HG03097 (cell line): ENCODE measurements at regions not wholly inside any gene's neighbourhood (a gene's known extent, or its start where the extent isn't known, plus 50 kb on each side); places are given as distances from the start of the nearest gene placed in this dataset.

Experiments used
- ATAC-seq: cut with Tn5 transposase; IDR thresholded peaks from one replicate; pipeline ENCODE4 v1.9.1; 2021; ENCODE audit not compliant: unreplicated experiment, low FRiP score

DNA sequence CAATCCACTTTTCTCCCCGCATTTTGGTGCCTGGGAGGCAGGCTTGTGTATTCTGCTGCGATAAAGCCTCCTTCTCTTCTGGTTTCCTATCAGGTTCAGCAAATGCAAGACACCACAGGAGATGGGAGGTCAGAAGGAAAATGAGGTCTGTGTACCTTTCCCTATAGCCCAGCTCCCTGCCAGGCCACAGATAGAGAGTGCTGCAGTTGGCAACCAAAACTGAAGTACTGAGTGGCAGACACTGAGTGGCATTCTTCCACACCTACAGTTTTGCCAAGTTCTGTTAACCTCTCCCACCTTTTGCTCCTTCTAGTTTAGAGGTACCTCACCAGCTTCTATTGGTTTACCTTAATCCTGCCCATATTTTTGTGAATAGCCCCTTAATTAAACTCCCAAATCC, 948.4 kb downstream of the SORCS1 start:
- ATAC-seq, result no peak

DNA sequence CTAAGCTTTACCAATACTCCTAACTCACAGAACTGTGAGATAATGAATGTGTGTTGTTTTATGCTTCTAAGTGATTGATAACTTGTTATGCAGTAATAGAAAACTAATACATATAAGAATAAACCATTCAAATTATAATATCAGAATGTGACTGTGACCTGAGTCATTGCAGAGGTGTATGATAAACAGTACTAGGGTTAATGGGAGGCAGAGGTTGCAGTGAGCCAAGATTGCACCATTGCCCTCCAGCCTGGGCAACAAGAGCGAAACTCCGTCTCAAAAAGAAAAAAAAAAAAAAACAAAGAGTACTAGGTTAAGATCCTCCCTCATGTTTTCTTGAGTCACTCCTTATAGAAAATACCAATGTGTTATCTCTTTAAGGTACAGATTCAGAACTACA, 950.3 kb downstream of the SORCS1 start:
- no peak for ATAC-seq

DNA sequence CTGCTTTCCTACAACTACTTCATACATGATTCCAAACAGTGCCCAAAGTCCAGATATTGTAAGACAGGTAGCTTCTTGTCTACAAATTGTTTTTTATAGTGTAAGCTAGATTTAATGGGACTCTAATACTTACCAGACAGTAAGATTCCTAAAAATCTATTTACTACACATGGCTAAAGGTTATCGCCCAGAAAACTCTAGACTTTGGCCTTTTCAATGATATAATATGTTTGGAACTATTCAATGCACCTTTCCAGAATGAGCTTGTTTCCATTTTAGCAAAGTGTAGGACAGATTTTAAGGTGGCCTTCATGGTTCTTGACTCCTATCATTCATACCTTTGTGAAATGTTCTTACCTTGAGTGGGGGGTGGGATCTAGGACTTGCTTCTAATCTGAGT, 951.0 kb downstream of the SORCS1 start:
- no peak for ATAC-seq

DNA sequence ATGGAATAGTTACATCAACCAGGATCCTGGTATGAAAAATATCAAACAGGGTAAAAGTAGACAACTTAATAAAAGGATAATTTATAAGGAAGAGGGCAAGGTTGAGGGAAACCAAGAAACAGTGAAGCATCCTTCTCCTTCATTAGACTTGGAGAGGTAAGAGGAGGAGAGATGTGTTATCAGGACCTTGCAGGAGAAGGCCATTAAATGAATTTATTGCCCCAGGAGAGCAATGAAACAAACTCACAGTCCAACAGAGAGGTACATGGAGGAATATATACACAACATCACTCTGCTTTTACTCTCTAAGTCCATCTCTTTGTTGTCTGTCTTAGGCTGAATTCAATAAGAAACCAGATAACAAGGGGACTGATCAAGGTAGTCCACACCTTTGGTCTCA, 966.2 kb downstream of the SORCS1 start:
- no peak for ATAC-seq

DNA sequence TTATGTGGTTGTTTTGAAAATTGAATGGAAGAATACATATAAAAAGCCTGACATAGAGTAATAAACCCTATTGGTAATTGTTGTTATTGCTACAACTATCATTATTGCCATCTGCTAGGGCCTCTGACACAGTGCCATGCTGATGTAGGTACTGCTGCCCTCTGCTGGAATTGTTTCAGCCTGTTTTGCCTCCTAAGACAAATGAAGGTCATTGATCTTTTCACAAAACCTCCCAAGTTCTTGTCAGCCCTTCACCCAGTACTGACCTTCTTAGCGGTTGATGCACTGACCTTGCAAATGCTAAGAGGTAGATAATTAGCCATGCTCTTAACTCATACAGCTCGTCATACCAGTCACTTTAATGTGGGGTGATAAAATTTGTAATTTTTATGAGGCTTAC, 975.2 kb downstream of the SORCS1 start:
- ATAC-seq, result no peak

DNA sequence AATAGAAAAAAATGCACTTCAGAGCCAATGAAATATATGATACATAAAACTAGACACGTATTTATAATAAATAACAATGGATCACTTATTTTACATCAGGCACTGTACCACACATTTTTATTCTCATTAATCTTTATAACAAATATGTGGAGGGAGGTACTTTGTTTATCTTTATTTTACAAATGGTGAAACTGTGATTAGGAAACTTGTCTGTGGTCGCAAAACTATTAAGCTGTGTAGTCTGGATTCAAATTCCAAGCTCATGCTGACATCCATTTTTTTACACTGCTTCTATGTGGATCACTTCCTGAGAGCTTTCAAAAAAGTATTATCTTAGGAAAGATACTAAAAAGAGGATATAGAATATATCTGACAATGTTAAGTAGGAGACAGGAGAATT, 978.6 kb downstream of the SORCS1 start:
- no peak for ATAC-seq

DNA sequence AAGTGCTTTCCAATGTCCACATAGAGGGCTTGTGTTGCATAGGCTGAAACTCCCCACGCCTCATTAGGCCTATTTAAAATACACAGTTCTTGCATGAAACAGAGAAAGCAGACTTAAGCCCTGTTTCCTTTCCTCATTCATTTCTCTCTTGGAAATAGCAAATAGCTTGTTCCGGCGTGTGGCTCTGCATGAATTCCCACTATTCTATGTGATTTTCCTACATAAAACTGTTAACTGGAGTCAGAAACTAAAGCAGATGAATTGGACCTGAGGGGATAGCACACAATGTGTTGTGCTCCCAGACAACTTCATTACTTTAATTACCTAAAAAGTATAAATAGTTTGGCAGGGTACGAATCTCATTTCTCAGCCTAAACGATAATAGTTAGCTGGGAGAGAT, 981.5 kb downstream of the SORCS1 start:
- no peak for ATAC-seq

DNA sequence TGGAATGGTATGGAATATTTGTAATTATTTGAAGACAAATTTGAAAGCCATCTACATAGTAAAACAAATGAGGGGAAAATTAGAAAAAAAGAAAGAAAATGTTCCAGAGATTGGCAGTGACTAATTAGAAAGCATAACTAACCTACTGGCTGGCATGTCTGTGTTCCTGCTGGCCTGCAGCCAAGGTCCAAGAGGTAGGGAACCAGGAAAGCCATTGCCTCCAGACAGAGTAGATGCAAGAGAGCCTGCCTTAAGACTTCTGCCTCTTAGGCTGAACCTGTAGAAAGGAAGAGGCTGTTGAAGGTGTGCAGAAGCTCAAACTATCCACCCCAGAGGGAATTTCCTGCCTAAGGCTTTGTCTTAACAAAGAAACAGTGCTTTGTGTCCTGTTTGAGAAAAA, 982.0 kb downstream of the SORCS1 start:
- no peak for ATAC-seq

DNA sequence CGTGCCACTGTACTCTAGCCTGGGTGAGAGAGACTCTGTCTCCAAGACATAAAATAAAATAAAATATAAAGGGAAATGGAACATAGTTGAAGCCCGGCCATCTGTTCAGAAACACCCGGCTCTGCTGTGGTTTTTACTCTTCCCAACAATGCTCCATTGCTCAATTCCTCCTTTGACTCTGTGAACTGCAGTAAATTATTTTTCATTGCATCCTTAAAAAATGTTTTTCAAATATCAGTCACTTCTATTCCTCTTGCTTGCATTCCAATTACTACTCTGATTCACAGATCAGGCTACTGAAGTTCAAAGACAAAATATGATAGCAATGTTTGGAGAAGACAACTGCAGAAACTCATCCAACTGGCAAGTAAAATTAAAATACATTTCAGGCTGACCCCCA, 983.0 kb downstream of the SORCS1 start:
- ATAC-seq, result no peak

DNA sequence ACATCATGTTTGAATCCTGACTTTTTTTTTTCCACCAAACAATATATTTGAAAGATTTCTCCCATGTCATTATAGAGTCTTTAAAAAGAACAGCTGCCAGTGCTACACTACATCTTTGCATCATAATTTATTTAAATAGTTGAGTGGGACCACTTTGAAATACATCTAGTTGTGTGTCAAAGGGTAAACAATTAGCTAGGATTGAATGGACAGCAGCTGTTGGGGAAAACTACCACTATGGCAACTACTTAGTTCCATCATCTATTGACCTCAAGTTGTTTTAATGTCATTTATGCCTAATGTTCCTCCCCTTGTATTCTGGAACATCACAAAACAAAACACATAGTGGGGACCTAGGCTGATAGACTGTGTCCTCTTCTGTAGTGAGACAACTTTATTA, 985.1 kb downstream of the SORCS1 start:
- ATAC-seq, result no peak

DNA sequence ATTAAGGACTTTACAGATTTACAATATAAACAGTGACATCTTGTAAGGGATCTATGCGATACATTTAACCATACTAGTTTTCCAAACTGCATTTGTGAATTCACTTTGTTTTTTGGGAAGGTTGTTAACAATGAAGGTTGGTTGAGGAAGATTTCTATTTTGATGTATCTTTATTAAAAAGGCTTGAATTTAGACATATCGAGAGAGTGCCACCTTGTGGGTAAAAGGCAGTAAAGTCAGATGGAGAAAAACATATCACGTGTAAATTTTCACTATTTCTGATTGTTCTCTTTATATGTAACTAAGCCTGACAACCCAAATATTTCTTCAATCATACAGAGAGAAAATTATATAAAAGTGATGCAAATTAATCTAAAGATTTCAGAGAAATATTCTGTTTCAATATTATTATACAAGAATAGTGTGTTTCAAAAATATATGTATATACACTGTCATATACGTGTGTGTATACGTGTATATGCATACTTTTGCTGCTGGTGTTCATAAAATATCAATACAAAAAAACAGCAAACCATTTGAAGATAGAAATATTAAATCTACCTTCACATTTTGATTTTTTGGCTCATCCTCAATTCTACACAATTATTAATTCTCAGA, 988.6 kb downstream of the SORCS1 start:
- no peak for ATAC-seq

DNA sequence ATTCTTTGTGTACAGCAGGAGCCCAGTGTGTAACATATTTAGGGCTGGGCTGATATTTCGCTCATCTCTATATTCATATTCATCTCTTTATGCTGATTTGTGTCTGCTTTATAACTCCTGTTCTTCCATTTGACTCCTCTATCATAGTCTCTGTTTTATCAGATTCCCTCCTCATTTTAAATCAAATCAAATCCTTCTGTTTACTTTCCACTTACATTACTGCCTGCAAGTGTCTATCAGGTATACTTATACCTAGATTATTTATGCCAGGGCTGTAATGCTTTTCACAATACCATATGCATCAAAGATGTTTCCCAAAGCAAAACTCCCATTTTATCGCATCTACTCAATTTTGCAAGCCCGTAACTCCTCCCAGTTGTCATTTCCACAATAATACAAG, 990.7 kb downstream of the SORCS1 start:
- ATAC-seq, result no peak

DNA sequence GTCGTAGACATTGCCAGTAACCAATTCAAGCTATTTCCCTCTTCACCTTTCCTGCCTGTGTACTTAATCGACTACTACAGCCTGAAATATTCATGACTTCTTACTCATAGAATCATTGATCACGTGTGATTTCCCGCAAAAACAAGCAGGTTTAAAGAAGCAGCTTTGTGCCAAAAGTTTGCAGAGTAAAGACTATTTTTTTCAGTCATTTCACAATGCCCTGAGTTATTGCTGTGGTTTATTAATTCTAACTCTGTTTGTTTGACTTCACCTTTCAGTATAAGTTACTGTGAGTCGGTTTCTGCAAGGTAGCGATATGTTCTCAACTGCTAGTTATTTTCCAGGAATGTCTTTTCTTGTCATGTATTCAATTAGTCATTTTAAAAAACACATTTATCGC, 995.3 kb downstream of the SORCS1 start:
- ATAC-seq, result no peak

DNA sequence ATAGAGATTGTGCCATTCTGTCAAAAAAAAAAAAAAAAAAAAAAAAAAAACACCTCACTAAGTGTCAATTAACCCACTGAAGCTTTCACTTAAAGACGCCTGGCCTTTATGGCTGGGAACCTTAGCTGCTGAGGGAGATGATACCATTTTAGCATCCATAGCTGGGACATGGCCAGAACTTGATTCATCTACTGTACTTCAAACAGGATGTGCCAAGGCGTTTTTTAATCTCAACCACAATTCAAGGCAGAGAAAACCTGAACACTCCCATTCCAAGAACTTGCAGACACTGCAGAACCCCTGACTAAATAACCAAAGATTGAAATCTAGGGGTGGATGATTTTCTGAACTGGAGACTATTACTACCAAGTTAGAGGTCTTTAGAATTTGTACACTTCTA, 996.6 kb downstream of the SORCS1 start:
- no peak for ATAC-seq

DNA sequence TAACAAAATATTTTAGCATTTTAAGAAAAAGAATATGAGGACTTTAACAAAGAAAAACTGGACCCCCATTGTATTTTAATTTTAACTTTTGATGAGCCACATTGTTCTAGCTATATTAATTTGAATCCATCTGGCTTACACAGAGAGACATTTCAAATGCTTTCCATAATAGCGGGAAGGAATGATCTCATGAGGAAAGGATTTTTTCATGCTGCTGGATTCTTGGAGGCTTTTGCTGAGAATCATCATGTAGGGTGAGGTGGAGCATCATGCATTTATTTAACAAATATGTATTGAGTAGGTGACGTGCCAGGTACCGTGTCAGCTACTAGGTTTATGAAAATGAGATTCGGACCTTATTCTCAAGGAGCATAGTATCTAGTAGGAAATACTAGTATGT, 1006.3 kb downstream of the SORCS1 start:
- ATAC-seq, result no peak

DNA sequence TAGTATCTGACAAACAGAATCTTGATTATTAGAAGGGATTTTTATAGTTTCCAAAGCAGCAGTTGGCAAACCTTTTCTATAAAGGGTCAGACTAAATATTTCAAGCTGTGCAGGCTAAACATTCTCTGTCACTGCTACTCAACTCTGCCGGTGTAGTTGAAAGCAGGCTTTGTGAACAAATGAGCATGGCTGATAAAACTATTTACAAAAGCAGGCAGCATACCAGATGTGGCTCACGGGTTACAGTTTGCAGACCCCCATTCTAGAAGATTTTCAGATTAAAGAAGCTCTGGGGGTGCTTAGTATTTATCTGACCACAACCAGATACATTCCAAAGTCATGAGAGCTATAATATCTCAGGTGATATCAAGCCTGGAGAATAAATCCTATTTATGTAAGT, 1017.5 kb downstream of the SORCS1 start:
- no peak for ATAC-seq

DNA sequence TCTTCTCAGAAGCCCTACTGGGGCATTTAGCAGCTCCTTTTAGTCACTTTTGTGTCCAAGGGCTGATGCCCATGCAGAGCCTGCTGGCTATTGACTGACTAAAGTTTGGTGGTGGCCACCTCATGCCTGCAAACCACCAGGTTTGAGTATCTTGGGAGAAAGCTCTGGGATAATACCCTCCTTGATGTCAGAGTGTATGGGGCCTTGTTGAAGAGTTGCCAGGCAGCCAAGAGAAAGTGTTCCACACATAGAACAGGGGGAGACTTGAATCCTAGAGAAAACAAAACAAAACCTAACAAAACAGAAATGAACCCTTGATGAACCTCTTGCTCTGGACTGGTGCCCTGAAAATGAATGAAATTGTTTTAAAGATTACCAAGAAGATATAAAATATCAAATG, 1024.6 kb downstream of the SORCS1 start:
- no peak for ATAC-seq

DNA sequence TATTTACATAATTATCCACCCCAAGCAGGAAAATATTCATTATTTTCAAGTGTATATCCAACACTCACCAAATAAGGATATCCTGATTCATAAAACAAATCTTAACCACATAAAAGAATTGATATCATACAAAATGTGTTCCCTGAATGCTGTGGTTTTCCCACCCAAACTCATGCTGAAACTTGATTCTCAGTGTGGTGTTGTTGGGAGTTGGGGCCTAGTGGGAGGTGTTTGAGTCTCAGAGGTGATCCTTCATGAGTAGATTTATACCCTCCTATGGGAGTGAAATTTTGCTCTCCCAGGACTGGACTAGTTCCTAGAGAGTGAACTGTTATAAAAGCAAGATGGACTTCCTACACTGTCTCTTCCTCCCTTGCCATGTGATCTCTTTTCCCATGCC, 1028.3 kb downstream of the SORCS1 start:
- ATAC-seq, result no peak

DNA sequence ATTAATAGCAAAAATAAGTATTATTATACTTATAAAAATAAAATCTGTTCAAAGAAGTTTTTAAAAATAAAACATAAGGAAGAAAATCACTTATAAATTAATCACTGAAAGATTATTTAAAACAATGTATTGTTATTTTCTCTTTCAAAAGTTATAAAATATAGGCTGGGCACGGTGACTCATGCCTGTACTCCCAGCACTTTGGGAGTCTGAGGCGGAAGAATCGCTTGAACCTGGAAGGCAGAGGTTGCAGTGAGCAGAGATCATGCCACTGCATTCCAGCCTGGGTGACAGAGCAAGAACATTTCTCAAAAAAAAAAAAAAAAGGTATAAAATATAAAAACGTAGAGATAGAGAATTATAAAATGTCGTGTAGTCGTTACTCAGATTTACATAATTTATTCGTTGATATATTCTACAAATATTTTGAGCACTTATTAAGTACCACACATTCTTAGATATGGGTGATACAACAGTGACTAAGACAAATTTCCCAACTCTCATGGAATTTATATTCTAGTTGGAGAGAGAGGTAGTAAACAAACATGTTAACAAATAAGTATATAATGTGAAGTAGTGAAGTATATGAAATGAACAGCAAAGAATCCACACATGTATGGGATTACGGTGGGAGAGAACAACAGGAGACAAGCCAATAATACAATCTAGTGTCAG, 1030.0 kb downstream of the SORCS1 start:
- no peak for ATAC-seq

DNA sequence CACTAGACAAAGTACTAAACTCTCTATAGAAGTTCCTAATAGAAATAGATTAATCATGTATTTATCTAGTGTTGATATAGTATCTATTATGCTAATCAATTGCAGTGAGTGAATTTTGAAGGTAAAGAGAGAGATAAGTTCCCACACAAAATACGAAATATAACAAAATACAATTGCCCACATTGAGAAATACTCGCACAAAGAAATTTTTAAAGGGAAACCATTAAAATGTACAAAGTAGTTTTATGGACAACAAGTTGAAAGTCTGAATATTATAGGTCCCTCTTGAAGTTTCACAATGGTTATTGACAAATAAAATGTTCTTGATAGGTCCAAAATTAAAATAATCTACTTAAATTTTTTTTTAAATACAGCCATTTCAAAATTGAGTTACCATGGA, 1031.1 kb downstream of the SORCS1 start:
- ATAC-seq, result no peak

DNA sequence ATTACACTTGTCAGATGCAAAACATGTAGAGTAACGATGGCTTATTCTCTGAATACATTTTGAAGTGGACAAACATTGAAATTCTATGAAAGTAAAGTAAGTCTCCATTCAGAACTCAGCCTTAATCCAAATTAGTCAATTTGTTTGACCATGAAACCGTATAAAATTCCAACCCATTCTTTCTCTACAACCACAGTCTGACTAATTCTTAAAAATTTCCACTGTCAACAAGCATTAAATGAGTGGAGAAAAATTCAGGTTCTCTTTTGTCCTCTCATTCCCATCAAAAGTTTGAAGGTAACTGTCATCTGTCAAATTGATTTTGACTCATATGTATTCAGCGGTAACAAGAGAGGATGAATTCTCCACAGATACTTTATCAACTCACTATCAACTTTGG, 1031.5 kb downstream of the SORCS1 start:
- no peak for ATAC-seq

DNA sequence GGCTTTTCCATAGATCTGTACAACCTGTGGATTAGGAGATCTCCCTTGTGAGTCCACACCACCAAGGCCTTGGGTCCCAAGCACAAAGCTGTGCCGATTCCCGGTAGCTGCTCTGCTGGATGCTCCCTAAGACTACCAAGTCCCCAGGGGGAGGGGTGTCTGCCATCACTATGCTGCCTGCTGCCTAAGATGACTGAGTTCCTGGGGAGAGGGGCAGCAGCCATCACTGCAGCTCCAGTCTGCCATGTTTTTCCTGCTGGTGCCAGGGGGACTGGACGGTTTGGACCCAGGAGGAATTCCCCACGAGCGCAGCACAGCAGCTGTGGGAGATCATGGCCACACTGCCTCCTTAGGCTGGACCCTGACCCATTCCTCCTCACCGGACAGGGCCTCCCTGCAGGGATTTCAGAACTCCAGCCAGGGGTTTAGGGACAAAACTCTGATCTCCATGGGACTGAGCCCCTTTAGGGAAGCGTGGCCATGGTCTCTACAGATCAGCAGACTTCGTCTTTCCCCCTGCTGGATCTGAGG, 1049.8 kb downstream of the SORCS1 start:
- ATAC-seq, result no peak

DNA sequence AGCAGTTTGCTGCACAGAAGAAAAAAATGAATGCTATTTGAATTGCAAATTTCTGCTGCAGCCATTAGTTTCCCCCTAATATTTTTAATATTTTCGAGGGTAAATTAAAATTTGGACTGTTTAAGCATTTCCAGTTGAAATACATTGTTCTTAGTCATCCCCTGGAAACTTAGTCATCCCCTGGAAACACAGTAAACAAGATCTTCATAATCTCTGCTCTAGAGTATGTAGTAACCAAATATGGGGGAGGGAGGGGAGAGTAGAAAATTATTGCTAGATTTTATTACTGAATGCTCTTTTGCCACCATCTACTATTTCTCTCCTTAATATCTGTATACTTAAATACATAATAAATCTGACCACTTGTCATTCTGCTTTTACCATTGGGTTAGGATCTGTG, 1053.3 kb downstream of the SORCS1 start:
- ATAC-seq, result no peak
